ENCODE measurements at regions not wholly inside any gene's neighbourhood (a gene's known extent, or its start where the extent isn't known, plus 50 kb on each side); places are given as distances from the start of the nearest gene placed in this dataset.

DNA sequence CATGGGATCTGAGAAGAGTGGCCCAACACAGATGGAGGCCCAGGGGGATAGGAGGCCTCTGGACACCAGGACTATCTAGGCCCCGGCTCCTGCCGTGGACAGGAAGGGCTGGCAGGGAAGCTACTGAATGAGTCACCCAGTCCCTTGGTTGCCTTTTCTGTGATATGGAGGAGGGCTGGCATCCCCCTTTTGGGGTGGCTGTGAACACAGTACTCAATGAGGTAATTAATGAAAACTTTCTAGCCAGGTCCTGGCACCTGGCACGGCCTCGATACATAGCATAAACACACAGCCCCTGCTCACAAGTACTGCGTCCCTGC, 163.2 kb downstream of the CHST1 start:
- no peak overlapping the region for H3K4me3 ChIP-seq
- no peak for TF ChIP-seq POLR2A (IDR thresholded peaks at IDR 0.05)
- TF ChIP-seq, protein P1, sequence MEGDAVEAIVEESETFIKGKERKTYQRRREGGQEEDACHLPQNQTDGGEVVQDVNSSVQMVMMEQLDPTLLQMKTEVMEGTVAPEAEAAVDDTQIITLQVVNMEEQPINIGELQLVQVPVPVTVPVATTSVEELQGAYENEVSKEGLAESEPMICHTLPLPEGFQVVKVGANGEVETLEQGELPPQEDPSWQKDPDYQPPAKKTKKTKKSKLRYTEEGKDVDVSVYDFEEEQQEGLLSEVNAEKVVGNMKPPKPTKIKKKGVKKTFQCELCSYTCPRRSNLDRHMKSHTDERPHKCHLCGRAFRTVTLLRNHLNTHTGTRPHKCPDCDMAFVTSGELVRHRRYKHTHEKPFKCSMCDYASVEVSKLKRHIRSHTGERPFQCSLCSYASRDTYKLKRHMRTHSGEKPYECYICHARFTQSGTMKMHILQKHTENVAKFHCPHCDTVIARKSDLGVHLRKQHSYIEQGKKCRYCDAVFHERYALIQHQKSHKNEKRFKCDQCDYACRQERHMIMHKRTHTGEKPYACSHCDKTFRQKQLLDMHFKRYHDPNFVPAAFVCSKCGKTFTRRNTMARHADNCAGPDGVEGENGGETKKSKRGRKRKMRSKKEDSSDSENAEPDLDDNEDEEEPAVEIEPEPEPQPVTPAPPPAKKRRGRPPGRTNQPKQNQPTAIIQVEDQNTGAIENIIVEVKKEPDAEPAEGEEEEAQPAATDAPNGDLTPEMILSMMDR (IDR thresholded peaks at IDR 0.05): no peak
- intact Hi-C loops (cut with DNase I; ENCODE audit: low total_unique reads): no loop called here
- H3K27me3 ChIP-seq: no peaks in the 10 kb centered on the region
- no peaks in the 10 kb centered on the region for H3K9me3 ChIP-seq
- H3K36me3 ChIP-seq: no peaks in the 10 kb centered on the region
- H3K27ac ChIP-seq: no peak overlapping the region
- no peaks in the 10 kb centered on the region for H3K4me1 ChIP-seq
- no peak for DNase-seq

DNA sequence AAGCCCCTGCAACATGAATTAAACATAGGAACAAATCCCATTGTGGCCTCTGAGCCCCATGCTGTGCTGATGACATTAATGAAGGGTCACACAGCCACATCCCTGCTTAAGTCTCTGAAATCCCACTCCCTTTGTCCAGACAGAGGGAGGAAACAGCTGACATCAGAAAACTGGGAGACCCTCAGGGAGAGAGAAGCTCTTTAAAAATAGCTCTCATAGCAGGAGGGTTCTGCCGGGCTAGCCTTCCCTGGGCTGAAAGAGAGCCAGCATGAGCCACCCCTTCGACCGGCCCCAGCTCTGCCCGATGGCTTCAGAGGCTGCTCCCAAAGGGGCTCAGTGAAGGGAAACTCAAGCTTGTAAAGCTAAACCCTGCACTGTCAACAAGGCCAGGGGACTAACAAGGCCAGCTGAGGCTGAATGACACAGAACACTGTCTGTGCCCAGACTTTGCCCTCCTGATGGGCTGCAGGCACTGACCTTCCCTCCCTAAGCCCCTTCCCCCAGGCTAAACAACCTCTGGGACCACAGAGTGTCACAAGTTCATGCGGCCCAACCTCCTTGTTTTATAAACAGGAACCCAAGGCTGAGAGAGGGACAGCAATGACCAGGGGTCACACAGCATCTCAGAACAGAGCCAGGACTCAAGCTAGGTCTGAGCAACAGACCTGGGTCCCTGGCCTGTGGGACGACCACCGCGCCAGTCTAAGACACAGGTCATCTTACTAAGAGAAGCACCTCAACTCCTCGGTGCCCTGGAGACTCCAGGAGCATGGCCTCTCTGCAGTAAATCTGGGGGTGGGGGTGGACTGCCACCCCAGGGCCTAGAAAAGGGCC, 163.8 kb downstream of the CHST1 start:
- DNase-seq: no peak
- TF ChIP-seq, protein P1 (IDR thresholded peaks at IDR 0.05): no peak
- no peak for TF ChIP-seq POLR2A (IDR thresholded peaks at IDR 0.05)
- no peaks in the 10 kb centered on the region for H3K4me1 ChIP-seq
- intact Hi-C loops (cut with DNase I; ENCODE audit: low total_unique reads): no loop called here
- H3K27ac ChIP-seq: no peak overlapping the region
- no peak overlapping the region for H3K4me3 ChIP-seq
- H3K27me3 ChIP-seq: no peaks in the 10 kb centered on the region
- H3K9me3 ChIP-seq: no peaks in the 10 kb centered on the region
- H3K36me3 ChIP-seq: no peaks in the 10 kb centered on the region

DNA sequence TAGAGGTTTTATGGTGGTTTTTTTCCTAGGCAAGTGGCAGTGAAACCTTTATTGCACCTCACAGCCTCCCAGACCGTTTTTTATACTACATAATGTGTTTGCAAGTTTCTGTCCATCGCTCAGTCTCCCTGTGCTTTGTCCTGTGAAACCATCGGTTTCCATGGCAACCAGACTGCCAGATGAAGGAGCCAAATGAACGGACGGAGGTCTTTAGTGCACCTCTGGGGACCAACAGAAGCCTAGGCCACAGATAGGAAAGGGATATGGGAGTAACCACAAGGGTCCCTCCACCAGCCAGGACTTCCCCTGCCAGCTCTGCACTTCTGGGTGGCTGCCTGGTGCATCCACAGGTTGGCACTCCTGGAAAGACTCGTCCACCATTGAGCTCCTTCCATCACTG, 165.0 kb downstream of the CHST1 start:
- Histone ChIP-seq H3K9me3 (no peaks in the 10 kb centered on the region), H3K27me3 (no peaks in the 10 kb centered on the region), H3K27ac (no peak overlapping the region), H3K4me1 (no peaks in the 10 kb centered on the region), H3K4me3 (no peak overlapping the region), H3K36me3 (no peaks in the 10 kb centered on the region)
- no peak for DNase-seq
- TF ChIP-seq POLR2A (IDR thresholded peaks at IDR 0.05): no peak
- TF ChIP-seq, protein P1 (IDR thresholded peaks at IDR 0.05): no peak
- intact Hi-C loops (cut with DNase I; ENCODE audit: low total_unique reads): no loop called here

DNA sequence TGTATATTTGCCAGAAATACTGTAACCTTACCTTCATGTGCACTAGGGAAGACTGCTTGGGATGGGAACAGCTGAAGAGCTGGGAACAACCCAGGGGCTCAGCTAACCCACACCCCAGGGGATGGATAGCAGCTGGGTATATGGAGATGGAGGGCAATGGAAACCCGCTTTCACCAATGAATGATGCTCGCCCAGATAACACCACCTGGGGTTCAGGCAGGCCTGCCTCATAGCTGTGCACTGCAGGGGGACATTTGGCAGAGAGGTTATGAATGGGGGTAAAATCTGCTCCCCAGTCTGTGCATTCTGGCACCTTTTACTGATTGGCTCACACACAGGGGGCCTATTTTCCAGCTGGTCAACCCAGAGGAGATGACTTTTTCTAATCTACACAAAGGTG, 170.7 kb downstream of the CHST1 start:
- Histone ChIP-seq H3K27ac (no peak overlapping the region), H3K4me1 (no peaks in the 10 kb centered on the region), H3K9me3 (no peaks in the 10 kb centered on the region), H3K36me3 (no peaks in the 10 kb centered on the region), H3K27me3 (no peaks in the 10 kb centered on the region), H3K4me3 (no peak overlapping the region)
- intact Hi-C loops (cut with DNase I; ENCODE audit: low total_unique reads): no loop called here
- TF ChIP-seq, protein P1 (IDR thresholded peaks at IDR 0.05): no peak
- TF ChIP-seq POLR2A (IDR thresholded peaks at IDR 0.05): no peak
- no peak for DNase-seq

DNA sequence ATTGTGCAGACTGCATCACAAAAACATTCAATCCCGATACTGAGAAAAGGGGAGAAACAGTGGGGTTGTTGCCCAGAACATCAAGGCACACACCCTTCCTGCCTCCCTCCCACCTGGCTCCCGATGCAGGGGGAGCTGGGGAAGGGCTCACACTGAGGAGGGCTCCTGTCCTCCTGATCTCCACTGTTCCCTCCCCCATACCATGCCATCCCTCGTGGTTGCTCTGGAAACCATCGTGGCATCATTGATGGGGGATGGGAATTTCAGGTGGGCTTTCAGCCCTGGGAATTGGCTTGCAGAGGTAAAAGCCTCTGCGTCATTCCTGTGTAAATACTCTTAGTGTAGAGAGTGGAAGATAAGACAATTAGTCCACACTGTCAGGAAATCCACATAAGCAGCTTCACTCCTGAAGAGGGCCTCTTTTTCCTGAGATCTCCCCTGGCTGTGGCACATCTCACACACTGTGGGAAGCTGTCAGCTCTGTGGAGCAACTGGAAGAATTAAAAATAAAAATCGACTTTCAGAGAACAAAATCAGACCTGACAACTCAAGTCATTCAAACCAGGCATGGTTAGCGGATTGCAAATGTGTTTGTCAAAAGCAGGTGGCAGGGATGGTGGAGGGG, 176.0 kb downstream of the CHST1 start:
- intact Hi-C loops (cut with DNase I; ENCODE audit: low total_unique reads): no loop called here
- no peak for DNase-seq
- Histone ChIP-seq H3K4me1 (no peaks in the 10 kb centered on the region), H3K27ac (no peak overlapping the region), H3K27me3 (no peaks in the 10 kb centered on the region), H3K36me3 (no peaks in the 10 kb centered on the region), H3K4me3 (no peak overlapping the region), H3K9me3 (no peaks in the 10 kb centered on the region)
- no peak for TF ChIP-seq POLR2A (IDR thresholded peaks at IDR 0.05)
- TF ChIP-seq, protein P1 (IDR thresholded peaks at IDR 0.05): no peak

Data from uterus (tissue), 3 donors.